ENCODE measurements at regions not wholly inside any gene's neighbourhood (a gene's known extent, or its start where the extent isn't known, plus 50 kb on each side); places are given as distances from the start of the nearest gene placed in this dataset.
A peak's percentile ranks its signal among the peaks of the same experiment; 100 is the strongest.

GRCh38 chr5:89998519-89999305 lies 410.8 kb downstream of the CETN3 start:
- Histone ChIP-seq H3K4me1 (ENCODE audit: control insufficient read depth in 1 of 2, insufficient read depth in 2 of 2, low read length in 2 of 2) (no peaks in the 10 kb centered on the region), H3K27me3 (ENCODE audit: low read depth, low read length) (no peaks in the 10 kb centered on the region), H3K4me3 (ENCODE audit: low read depth in 1 of 2, low read length in 2 of 2) (no peak overlapping the region), H3K36me3 (ENCODE audit: control insufficient read depth in 1 of 2, insufficient read depth in 2 of 2, low read length in 2 of 2) (no peaks in the 10 kb centered on the region), H3K9me3 (ENCODE audit: control insufficient read depth in 1 of 2, low read length in 2 of 2) (no peaks in the 10 kb centered on the region), H3K27ac (ENCODE audit: low read length) (no peak overlapping the region)

GRCh38 chr5:89996890-89997289 lies 412.7 kb downstream of the CETN3 start:
- Histone ChIP-seq H3K4me3 (ENCODE audit: low read depth in 1 of 2, low read length in 2 of 2) (no peak overlapping the region), H3K27me3 (ENCODE audit: low read depth, low read length) (no peaks in the 10 kb centered on the region), H3K27ac (ENCODE audit: low read length) (no peak overlapping the region), H3K4me1 (ENCODE audit: control insufficient read depth in 1 of 2, insufficient read depth in 2 of 2, low read length in 2 of 2) (no peaks in the 10 kb centered on the region), H3K36me3 (ENCODE audit: control insufficient read depth in 1 of 2, insufficient read depth in 2 of 2, low read length in 2 of 2) (no peaks in the 10 kb centered on the region), H3K9me3 (ENCODE audit: control insufficient read depth in 1 of 2, low read length in 2 of 2) (no peaks in the 10 kb centered on the region)

- Histone ChIP-seq H3K27me3 (ENCODE audit: low read depth, low read length) (no peaks in the 10 kb centered on the region), H3K4me3 (ENCODE audit: low read depth in 1 of 2, low read length in 2 of 2) (no peak overlapping the region), H3K9me3 (ENCODE audit: control insufficient read depth in 1 of 2, low read length in 2 of 2) (no peaks in the 10 kb centered on the region), H3K4me1 (ENCODE audit: control insufficient read depth in 1 of 2, insufficient read depth in 2 of 2, low read length in 2 of 2) (no peaks in the 10 kb centered on the region), H3K36me3 (ENCODE audit: control insufficient read depth in 1 of 2, insufficient read depth in 2 of 2, low read length in 2 of 2) (no peaks in the 10 kb centered on the region), H3K27ac (ENCODE audit: low read length) (no peak overlapping the region)
Measured at GRCh38 chr5:89996335-89996734, 413.2 kb downstream of the CETN3 start.

DNA sequence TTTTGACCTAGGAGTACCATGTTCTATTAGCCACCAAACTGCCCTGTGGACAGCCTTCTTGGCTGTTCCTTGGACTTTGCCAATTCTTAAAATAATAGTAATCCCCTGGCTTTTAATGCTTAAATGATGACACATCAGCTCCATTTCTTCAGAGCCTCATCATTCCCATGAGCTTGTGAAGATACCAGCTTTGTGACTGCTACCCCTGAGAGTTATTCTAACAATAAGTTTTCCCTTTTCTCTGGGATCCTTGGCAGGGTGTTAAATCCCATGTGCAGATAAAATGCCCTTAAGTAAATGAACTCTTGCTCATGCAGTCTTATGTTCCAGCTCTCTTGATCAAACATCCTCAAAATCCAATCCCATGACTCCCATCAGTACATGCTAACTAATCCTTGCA lies 415.3 kb downstream of the CETN3 start:
- Histone ChIP-seq H3K4me1 (ENCODE audit: control insufficient read depth in 1 of 2, insufficient read depth in 2 of 2, low read length in 2 of 2) (peaks cover 0 to under 1% of the 10 kb centered on the region in 2 donors), H3K4me3 (ENCODE audit: low read depth in 1 of 2, low read length in 2 of 2) (no peak overlapping the region), H3K27me3 (ENCODE audit: low read depth, low read length) (no peaks in the 10 kb centered on the region), H3K36me3 (ENCODE audit: control insufficient read depth in 1 of 2, insufficient read depth in 2 of 2, low read length in 2 of 2) (no peaks in the 10 kb centered on the region), H3K9me3 (ENCODE audit: control insufficient read depth in 1 of 2, low read length in 2 of 2) (no peaks in the 10 kb centered on the region), H3K27ac (ENCODE audit: low read length) (no peak overlapping the region)

GRCh38 chr5:89992201-89992600 lies 417.4 kb downstream of the CETN3 start:
- no peaks in the 10 kb centered on the region for H3K27me3 ChIP-seq (ENCODE audit: low read depth, low read length)
- H3K4me1 ChIP-seq (ENCODE audit: control insufficient read depth in 1 of 2, insufficient read depth in 2 of 2, low read length in 2 of 2) = peaks cover 4 to 12% of the 10 kb centered on the region in 2 donors
- H3K9me3 ChIP-seq (ENCODE audit: control insufficient read depth in 1 of 2, low read length in 2 of 2) = no peaks in the 10 kb centered on the region
- H3K36me3 ChIP-seq (ENCODE audit: control insufficient read depth in 1 of 2, insufficient read depth in 2 of 2, low read length in 2 of 2) = no peaks in the 10 kb centered on the region
- no peak overlapping the region for H3K4me3 ChIP-seq (ENCODE audit: low read depth in 1 of 2, low read length in 2 of 2)
- H3K27ac ChIP-seq (ENCODE audit: low read length) = no peak overlapping the region

DNA sequence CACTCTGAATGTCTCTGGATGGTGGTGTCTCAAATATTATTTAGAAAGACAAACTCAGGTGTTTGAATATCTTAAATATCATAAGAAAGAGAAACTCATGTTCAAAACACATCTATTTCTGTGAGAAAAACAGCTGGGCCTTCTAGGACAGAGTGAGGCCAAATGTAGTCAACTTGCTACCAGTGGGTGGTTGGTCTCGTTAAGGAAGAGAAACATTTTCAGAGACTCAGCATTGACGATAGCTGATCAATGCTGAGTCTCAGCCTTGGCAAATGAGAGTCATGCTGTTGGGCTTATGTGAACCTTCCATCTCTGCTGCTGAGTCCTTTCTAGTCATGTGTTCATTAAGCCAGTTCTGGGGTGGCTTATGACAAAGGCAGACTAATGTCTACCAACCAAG lies 418.0 kb downstream of the CETN3 start:
- Histone ChIP-seq H3K36me3 (ENCODE audit: control insufficient read depth in 1 of 2, insufficient read depth in 2 of 2, low read length in 2 of 2) (no peaks in the 10 kb centered on the region), H3K4me1 (ENCODE audit: control insufficient read depth in 1 of 2, insufficient read depth in 2 of 2, low read length in 2 of 2) (peaks cover 4 to 12% of the 10 kb centered on the region in 2 donors), H3K27me3 (ENCODE audit: low read depth, low read length) (no peaks in the 10 kb centered on the region), H3K9me3 (ENCODE audit: control insufficient read depth in 1 of 2, low read length in 2 of 2) (no peaks in the 10 kb centered on the region), H3K27ac (ENCODE audit: low read length) (no peak overlapping the region), H3K4me3 (ENCODE audit: low read depth in 1 of 2, low read length in 2 of 2) (no peak overlapping the region)

DNA sequence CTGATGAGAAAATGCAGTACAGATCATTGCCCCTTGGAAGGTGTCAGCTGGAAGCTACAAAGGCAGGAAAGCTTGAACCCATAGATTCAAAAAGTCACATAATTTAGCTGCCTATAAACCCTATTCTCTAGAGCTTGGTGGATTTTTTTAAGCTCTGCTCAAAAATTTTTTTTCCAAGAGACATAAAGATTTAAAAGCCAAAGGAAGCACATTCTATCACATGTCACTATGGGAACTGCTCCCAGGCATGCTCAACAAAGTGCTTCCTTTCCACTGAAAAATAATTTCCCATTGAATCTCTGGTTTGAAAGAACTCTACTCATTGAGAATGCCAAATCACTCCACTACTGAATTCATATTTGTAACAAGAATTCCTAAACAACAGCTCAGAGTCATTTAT lies 419.8 kb downstream of the CETN3 start:
- Histone ChIP-seq H3K27ac (ENCODE audit: low read length) (no peak overlapping the region), H3K36me3 (ENCODE audit: control insufficient read depth in 1 of 2, insufficient read depth in 2 of 2, low read length in 2 of 2) (no peaks in the 10 kb centered on the region), H3K27me3 (ENCODE audit: low read depth, low read length) (no peaks in the 10 kb centered on the region), H3K9me3 (ENCODE audit: control insufficient read depth in 1 of 2, low read length in 2 of 2) (no peaks in the 10 kb centered on the region), H3K4me1 (ENCODE audit: control insufficient read depth in 1 of 2, insufficient read depth in 2 of 2, low read length in 2 of 2) (peaks cover 4 to 12% of the 10 kb centered on the region in 2 donors), H3K4me3 (ENCODE audit: low read depth in 1 of 2, low read length in 2 of 2) (no peak overlapping the region)

DNA sequence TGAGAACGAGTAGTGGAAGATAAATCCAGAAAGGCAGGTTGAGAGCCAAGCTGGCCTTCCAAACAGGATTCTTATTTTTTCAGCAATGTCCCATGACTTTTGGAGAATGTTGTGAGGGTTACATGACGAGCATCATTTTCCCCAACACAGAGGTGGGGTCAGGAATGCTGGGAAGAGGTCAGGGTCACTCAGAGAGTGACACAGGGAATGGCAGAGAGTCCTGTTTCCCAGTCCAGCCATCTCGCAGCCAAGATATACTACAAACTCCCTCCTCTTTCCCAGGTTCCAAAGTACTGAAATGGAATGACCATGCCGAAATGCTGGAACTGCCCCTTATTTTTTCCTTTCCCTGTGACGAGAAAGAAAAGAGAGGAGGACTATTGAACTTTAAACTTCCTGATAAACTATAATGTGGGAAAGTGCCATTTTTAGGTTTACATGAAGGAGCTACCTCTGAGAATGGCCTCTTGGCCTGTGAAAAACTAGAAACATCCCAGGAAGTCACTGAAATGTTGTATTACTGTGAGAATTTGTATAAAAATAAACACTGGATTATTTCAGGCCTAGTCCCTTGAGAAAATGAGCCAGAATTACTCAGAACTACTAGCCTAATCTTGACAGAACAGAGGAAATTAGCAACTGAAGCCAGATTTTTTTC lies 420.4 kb downstream of the CETN3 start:
- Histone ChIP-seq H3K27ac (ENCODE audit: low read length) (peak overlapping the region; percentile 14), H3K27me3 (ENCODE audit: low read depth, low read length) (no peaks in the 10 kb centered on the region), H3K9me3 (ENCODE audit: control insufficient read depth in 1 of 2, low read length in 2 of 2) (no peaks in the 10 kb centered on the region), H3K4me3 (ENCODE audit: low read depth in 1 of 2, low read length in 2 of 2) (no peak overlapping the region), H3K4me1 (ENCODE audit: control insufficient read depth in 1 of 2, insufficient read depth in 2 of 2, low read length in 2 of 2) (peaks cover 4 to 12% of the 10 kb centered on the region in 2 donors), H3K36me3 (ENCODE audit: control insufficient read depth in 1 of 2, insufficient read depth in 2 of 2, low read length in 2 of 2) (no peaks in the 10 kb centered on the region)

DNA sequence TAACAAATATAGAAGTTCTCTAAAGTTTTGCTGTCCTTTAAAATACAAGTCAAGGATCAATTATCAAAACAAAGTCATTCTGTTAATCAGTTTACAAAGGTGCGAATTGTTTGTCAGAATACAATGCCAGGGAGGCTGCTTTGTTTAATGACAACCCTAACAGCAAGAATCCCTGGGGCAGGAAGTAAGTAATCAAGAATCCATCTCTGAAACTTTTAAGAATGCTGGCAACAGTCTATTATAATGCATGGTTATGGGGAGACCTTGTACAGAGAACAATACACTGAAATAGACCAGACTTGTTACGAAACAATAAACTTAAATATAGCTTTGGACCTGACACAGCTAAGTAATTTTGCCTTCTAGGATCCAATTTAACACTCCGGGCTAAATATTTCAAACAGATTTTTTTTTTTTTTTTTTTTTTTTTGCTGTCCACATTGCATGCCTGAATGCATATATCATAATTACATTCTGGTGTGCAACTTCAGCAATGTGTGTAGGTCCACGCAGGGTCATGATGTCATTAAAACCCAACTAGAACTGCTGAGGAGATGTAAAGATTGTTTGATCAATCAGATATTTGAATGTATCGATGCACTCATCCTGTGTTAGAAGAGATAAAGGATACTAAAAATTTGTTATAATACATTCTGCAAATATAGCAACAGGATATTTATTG lies 421.3 kb downstream of the CETN3 start:
- no peaks in the 10 kb centered on the region for H3K36me3 ChIP-seq (ENCODE audit: control insufficient read depth in 1 of 2, insufficient read depth in 2 of 2, low read length in 2 of 2)

GRCh38 chr5:89983216-89983615 lies 426.3 kb downstream of the CETN3 start:
- H3K9me3 ChIP-seq (ENCODE audit: control insufficient read depth in 1 of 2, low read length in 2 of 2) = no peaks in the 10 kb centered on the region

More for the DNA sequence above, 421.3 kb downstream of the CETN3 start:
- H3K27me3 ChIP-seq (ENCODE audit: low read depth, low read length) = no peaks in the 10 kb centered on the region
- H3K4me1 ChIP-seq (ENCODE audit: control insufficient read depth in 1 of 2, insufficient read depth in 2 of 2, low read length in 2 of 2) = peaks cover 4 to 12% of the 10 kb centered on the region in 2 donors
- H3K9me3 ChIP-seq (ENCODE audit: control insufficient read depth in 1 of 2, low read length in 2 of 2) = no peaks in the 10 kb centered on the region
- no peak overlapping the region for H3K27ac ChIP-seq (ENCODE audit: low read length)
- H3K4me3 ChIP-seq (ENCODE audit: low read depth in 1 of 2, low read length in 2 of 2) = no peak overlapping the region

More at GRCh38 chr5:89983216-89983615, 426.3 kb downstream of the CETN3 start:
- H3K4me1 ChIP-seq (ENCODE audit: control insufficient read depth in 1 of 2, insufficient read depth in 2 of 2, low read length in 2 of 2) = peaks cover 0 to under 1% of the 10 kb centered on the region in 2 donors
- no peaks in the 10 kb centered on the region for H3K36me3 ChIP-seq (ENCODE audit: control insufficient read depth in 1 of 2, insufficient read depth in 2 of 2, low read length in 2 of 2)
- no peaks in the 10 kb centered on the region for H3K27me3 ChIP-seq (ENCODE audit: low read depth, low read length)
- no peak overlapping the region for H3K27ac ChIP-seq (ENCODE audit: low read length)
- H3K4me3 ChIP-seq (ENCODE audit: low read depth in 1 of 2, low read length in 2 of 2) = no peak overlapping the region

All from muscle layer of duodenum (tissue), 2 donors.